NCI-H446 treated with DMSO at 0.1 percent for 48 hours (cell line): ENCODE measurements at regions not wholly inside any gene's neighbourhood (a gene's known extent, or its start where the extent isn't known, plus 50 kb on each side); places are given as distances from the start of the nearest gene placed in this dataset.
"Not testable (repeated sequence)": the region's sequence is repeated elsewhere in the genome, so short reads cannot be mapped to it uniquely, and the experiment has no call there.

Experiments used
- DNase-seq: peaks from one replicate; lab custom pipeline; 2025; lab: John Stamatoyannopoulos, UW

DNA sequence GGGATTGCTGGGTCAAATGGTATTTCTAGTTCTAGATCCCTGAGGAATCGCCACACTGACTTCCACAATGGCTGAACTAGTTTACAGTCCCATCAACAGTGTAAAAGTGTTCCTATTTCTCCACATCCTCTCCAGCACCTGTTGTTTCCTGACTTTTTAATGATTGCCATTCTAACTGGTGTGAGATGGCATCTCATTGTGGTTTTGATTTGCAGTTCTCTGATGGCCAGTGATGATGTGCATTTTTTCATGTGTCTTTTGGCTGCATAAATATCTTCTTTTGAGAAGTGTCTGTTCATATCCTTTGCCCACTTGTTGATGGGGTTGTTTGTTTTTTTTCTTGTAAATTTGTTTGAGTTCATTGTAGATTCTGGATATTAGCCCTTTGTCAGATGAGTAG, 220.3 kb downstream of the NPR3 start:
- DNase-seq: not testable (repeated sequence)

DNA sequence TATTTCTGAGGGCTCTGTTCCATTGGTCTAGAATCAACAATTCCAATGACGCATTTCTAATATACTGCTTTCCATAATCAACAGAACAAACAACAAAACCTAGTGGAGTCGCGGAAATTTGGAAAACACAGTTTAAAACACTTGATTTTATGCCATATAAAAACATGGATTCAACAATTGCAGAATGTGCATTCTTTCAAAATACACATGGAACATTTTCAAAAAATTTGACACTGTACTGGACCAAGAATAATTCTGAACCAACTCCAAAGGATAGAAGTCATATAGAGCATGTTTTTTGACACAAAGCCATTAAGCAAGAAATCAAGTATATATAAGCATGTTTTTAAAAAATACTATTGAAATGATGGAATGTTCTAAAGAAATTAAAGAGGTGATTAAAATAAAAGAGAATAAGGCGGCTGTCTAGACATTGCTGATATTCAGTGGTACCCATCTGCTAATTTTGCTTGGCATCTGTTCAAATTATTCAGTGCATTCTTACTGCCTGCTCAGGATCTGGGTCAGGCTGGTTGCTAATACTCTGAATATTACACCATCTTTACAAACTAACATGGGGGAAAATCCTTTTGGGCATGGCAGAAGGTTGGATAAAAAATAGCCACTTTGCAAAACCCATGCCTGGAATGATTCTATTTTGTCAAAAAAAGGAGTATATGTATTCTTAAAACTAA, 221.3 kb downstream of the NPR3 start:
- no peak for DNase-seq

DNA sequence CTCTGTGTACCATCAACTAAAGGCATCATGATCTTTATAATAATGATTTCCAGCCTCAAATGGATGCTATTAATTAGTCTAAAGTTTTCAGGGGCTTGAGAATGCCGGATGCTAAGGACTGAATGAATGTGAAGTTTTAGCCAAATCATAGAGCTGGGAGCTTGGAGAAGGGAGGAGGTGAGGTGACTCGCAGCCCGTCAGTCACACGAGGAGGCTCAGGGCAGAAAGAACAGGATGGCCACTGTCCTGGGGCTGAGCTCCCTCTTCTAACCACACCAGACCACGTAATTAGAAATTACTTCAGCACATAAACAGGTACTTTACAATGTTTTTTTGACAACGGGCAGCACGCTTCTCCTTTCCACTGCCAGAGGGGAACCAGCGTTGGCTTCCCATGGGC, 222.6 kb downstream of the NPR3 start:
- DNase-seq: no peak

DNA sequence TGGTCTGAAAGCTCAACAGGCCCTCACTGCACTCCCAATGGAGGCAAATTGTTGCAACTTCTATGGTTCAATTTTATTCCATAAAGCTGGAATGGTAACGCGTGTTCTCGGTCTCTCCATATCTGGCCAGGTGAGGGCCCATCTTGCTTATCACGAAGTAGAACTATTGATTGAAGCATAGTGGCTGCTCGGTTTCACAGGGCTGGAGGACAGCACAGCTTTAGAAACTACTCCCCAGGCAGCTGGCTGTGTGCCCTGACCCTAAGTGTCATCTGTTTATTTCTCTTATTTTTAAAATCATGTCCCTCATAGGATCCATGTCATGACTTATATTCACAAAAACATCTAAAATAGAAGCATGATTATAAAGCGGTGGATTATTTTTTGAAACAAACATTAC, 223.4 kb downstream of the NPR3 start:
- no peak for DNase-seq

DNA sequence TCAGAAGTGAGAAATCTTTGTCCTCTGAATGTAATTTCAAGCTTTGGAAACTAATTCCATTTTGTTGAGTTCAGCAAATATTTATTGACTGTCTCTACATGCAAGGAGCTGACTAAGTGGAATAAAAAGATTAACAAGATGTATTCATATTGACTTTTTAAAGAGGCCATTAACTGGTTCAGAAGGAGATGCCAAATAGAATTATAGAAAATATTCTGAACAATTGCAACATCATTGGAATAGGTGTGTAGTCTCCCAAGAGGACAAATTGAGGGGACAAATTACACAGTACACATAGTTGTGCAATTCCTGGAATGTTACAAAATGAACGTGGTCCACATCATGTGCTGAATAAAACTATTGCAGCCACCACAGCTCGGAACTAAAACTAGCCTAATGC, 224.2 kb downstream of the NPR3 start:
- DNase-seq: no peak

DNA sequence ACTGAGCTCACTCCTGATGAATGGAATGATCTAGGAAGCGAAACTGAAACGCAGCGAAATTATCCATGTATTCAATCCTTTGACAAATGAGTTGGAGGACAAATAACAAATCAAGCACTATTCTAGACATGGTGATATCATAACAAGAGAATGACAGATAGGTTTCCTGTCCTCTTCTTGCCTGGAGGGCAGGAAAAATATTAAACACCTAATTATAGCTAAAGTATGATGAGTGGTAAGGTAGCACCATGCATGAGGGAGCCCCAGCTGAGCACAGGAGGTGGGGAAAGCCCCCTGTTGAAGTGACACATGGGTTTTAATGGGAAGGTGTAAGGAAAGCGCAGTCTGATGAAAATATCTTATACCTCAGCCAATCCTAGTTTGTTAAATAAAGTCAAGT, 225.2 kb downstream of the NPR3 start:
- DNase-seq: no peak

DNA sequence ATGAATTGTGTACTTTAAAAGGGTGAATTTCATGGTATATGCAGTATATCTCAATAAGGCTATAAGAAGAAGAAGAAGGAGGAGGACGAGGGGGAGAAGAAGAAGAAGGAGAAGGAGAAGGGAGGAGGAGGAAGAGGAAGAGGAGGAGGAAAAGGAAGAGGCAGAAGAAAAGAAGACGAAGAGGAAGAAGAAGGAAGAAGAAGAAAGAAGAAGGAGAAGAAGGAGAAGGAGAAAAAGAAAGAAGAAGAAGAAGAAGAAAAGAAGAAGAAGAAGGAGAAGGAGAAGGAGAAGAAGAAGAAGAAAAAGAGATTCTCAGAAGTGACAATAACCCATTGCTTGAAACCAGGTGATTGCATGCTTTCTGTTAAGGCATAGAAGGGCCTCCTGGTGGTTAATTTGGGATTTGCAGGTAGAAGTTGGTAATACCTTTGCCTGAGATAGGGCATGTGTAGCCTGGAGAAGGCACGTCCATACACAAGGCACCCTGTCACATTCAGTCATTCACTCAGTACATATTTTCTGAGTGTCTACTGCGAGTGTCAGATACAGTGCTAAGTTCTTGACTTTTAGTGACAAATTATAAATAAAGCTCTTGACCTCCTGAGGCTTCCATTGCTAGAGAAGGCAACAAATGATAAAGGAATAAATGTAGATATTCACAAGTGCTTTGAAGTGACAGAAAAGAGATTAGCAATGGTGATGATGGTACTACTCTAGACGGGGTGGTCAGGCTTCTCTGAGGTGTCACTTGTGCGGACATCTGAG, 231.3 kb downstream of the NPR3 start:
- DNase-seq: no peak

DNA sequence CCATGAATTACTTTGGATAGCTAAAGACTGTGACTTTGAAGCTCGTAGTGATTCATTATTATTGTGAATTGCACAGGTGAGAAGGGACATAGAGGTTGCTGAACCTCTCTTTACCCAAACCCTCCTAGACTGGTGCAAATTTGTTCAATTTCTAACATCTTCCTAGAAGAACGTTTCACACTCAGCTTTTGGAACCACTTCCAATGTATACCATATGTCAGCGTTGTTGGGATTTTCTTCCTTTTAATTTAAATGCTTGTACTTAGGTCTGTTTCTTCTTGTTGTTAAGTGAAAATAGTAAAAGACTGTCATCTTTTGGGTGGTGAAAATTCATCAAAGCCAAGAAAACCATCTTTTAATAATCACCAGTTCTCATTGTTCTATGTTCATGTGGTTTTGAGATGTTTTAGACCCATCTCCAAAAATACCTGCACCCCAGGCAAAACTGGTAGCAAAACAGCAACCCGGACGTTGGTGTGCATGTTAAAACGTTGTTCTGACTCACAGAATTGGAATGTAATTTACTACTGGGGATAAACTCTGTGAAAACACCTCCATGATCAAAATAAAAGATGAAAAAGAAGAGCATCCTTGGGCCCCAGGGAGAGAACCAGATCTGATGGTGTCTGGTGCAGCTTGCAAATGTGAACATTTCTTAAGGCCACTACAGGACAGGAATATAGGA, 238.3 kb downstream of the NPR3 start:
- DNase-seq: no peak

DNA sequence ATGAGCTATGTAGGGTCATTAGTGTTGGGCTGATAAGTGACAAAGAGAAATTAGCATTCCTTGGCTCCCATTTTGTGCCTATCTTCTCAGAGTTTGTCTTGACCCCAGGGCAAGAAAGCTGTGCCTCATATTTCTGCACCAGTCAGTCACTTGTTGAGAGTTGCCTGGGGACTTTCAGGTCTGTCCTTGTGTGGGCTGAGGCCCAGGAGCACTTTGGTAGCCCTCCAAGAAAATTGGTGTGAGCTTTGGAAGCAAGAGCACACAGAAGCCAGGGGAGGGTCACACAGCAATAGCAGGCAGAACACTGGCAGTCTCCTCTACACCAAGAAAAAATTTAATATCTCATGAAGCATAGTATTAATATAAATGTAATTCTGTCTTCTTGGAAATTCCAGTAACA, 239.9 kb downstream of the NPR3 start:
- DNase-seq: no peak

DNA sequence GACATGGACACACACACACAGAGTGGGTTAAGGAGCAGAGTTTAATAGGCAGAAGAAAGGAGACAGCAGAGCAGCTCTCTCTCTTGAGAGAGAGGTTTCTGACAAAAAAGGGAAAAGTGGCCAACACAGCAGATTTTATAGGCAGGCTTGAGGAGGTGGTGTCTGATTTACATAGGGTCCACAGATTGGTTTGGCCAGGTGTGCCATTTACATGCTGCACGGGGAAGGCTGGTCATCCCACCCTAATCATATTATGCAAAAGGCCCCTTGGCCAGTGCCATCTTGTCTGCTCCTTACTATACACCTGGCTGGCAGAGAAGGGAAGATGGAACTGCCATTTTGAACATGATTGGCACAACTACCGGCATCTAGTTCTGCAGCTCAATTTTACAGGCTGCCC, 240.8 kb downstream of the NPR3 start:
- DNase-seq: no peak

DNA sequence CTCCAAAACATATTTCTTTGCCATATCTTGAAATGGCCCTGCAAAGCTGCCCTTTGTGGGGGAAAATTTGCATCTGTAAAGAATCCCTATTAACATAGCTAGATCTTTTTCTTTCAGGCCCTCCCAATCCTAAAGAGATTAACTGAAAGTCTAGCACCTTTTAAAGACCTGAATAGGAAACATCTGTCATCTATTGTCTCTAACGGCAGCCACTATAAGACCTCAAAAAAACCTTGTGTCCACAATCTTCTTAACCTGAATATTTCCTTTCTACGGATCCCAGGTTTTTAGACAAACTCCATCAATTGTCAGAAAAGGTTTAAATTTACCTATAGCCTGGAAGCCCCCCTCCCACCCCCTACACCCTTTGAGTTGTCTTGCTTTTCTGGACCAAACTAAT, 241.3 kb downstream of the NPR3 start:
- not testable (repeated sequence) for DNase-seq

DNA sequence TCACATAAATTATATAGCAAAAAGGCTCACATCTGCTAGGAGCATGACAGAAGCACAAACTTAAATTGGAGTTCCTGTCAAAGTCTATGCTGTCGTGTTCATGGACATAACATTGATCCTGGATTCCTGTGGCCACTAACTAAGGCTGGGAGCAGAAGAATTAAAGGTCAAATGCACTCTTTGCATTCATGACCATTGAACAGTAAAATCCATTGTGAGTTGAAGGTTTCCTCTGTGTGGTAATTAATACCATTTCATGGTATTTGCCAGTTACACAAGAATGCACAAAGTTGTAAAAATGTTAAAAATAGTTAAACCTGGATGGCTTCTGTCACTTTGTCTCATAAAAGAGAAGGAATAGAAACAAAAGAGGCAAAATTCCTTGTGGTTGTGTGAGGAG, 242.6 kb downstream of the NPR3 start:
- no peak for DNase-seq

DNA sequence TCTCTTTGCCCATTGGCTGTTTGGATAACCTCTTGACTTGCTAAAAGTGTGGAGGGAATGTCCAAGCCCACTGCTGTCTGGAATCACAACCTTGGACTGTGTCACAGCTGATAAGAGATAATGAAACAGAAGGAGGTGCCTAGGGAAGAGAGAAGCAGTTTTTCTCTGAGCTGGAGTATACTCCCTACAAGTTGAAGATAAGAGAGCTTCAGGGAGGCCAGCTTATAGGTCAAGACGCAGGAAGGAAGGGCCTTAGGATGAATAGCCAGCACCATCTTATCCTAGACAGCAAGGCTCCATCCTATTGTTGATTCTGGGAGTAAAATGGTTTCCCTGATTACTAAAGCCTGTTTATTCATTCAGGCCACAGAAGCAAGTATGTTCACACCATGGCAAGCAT, 244.7 kb downstream of the NPR3 start:
- no peak for DNase-seq

DNA sequence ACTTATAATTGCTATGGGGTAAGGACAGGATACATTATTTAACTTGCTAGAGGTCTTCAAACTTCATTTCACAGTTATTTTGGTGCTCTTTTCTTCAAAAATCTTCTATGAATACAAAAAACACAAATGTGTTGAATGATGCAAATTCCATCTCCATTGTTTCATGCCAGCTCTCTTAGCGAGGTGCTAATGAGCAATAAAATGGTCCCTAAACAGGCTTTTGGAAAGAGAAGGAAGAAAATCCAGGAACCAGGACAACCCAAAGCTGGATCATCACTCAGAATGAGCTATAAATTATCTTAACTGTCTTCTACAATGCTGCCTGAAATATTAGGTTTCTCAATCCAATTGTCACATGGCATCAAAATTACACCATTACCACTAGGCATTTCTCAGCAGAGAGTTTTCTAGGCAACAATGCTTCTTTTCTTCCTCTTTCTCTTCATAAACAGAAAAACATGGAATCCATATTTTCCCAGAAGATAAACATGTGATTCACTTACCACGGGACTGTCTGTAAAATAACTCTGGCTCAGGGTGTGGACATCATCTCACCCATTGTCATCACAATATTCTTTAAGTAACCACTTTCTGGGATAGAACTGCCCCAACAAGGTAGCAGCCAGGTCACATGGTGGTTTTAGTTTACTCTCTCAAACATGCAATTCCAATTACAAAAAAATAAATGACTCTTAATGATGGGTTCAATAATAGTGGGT, 249.4 kb downstream of the NPR3 start:
- DNase-seq: no peak

DNA sequence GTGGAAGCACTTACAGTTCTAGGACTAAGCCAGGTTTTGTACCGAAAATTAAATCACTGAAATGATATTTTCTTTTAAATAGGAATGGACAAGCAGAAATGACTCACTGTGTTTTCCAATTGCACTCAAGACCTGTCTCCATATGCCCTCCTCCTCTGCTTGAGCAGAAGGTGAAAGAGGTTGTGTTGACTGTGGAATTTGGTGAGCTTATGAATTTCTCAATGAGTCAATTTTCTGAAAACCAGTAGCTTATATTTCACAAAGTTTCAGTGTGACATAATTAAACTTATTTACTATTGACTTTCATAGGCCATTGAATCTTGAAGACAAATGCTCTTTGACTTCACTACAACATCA, 249.9 kb downstream of the NPR3 start:
- DNase-seq: no peak

DNA sequence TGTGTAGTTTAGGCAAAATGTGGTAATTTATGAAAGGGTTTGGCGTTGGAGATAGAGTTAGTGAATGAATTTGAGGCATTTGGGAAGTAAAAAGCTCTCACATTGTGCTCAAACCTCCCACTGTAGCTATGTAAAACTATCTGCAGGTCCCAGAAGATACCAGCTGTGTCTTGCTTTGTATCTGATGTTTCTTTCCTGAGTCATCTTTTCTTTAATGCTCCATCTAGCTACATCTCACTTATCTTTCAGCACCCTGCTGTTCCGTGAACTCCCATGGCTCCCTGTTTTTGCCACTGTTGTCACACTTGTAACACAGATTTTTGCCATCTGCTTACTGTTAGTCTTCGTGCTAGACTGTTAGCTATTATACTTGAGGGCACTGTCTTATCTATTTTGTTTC, 253.1 kb downstream of the NPR3 start:
- no peak for DNase-seq

DNA sequence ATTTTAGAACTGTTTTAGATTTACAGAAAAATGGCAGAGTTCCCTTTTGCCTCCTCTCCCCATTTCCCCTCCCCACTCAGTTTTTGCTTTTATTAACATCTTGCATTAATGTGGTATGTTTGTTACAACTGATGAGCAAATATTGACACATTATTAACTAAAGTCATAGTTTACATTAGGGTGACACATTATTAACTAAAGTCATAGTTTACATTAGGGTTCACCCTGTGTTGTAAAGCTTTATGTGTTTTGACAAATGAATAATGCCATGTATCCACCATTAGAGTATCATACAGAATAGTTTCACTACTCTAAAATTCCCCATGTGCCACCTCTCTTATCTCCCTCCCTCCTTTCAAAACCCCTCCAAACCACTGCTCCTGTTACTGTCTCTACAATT, 262.5 kb downstream of the NPR3 start:
- no peak for DNase-seq

DNA sequence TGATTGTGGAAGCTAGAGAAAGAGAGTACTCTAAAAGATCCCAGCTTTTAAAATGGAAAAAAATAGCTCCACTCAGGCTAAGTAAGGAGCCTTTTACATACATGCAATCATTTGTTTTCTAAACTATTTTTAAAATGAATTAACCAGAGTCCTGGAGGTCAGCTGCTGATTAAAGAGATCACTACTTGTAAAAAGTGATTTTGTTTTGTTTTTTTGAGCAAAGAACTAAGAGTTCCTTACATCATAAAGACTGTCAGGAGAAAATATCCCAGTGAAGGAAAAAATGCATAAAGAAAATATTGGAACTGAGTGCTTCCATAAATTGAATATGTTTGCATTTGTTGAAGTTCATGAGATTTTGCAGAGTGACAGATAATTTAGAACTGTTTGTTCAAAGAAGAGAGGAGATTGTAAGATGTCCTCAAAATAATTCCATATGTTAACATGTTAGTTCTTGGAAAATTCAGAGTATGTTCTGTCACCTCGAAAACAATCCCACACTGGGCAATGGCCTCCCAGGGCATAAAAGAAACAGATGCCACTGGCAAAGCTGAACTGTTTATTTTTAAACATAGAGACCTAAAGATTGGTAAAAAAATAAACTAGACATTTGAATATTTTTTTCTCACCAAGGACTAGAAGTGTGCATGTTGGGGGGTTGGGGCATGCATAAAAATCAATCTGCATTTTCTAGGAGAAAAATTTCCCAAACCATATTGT, 264.7 kb downstream of the NPR3 start:
- no peak for DNase-seq

DNA sequence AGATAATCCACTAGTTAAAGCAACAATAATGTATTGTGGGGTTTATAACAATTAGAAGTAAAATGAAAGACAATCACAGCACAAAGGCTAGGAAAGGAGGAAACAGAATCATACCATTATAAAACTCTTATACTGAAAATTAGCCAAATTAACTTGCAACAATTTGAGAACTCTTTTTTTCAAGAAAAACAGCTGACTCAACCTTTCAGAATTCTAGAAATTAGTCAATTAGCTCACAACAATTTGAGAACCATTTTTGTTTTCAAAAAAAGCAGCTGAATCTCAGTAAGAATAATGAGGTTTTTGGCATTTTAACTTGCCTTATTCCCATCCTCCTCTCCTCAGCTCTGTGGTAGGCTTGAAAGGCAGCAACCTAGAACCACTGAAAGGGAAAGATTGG, 269.9 kb downstream of the NPR3 start:
- DNase-seq: no peak

DNA sequence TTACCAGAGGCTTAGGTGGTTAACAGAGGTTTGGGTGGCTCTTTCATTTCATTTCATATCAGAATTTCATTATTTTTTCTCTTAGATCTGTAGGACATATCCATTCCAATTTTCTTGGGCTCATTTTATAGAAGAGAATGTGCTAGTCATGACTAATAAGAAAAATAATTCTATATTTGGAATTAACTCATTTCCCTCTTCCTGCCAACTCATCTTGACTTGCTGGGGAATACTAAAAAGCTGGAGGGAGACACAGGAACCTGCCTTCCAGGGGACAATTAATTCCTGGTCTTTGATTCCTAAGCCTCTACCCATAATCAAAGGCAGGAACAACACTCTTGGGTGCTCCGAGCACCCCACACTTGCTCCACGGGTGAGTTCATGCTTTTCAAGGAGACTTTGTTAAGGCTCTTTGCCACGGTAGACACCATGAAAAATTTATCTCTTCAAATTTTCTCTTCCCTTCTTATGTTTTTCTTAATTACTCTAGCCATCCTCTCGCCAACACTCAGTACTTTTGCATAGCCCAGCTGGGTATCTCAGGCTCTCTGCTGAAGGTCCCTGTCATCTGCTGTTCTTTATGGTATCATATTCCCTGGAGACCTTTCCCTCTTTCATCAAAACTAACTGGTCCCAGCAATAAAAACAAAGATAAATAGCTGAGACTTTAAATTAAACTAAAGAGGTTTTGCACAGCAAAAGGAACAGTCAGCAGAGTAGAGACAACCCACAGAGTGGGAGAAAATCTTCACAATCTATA, 273.9 kb downstream of the NPR3 start:
- DNase-seq: no peak

DNA sequence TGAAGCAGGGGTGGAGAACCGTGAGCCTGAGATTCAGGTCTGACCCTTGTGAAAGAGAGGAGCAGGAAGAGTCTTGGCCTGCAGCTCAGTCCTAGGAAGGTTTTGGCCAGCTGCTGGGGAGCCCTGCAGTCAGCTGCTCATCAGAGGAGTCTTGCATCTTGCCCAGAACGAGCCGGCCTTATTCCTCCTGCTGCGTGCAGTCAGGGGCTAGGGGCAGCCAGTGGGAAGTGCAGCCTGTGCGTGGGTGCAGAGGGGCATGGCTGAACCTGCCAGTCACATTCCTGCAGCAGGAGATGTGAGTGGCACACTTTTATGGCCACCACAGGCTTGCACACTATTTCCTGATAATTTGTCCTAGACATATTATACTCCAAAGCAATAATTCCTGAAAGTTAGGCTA, 278.7 kb downstream of the NPR3 start:
- no peak for DNase-seq
